K562 (cell line): ENCODE measurements at regions not wholly inside any gene's neighbourhood (a gene's known extent, or its start where the extent isn't known, plus 50 kb on each side); places are given as distances from the start of the nearest gene placed in this dataset.

Source experiments
- ATAC-seq: fragments of 200-7000 bp; cut with Tn5 transposase; 3 replicates; pipeline ENCODE4 v1.9.1; 2020; ENCODE audit warnings: moderate library complexity
- BruUV-seq: library from RNA; stranded (reverse); fragments of 400-500 nt; replicated peaks from 2 replicates; lab custom pipeline; 2021; lab: Mats Ljungman, UMichigan
- CTCF ChIA-PET: fragments of 300-600 bp; formaldehyde crosslinking; extraction: SDS; loops from one replicate; lab custom pipeline; 2021; ENCODE audit warnings: low intra/inter-chr PET ratio; lab: Yijun Ruan, JAX
- POLR2A ChIA-PET: fragments of 300-600, 350-650 bp; sonication (Branson Sonifier 250); formaldehyde crosslinking; extraction: SDS; loops from one replicate; lab custom pipeline; 2021; ENCODE audit warnings: antibody characterized with exemption, inconsistent platforms; lab: Yijun Ruan, JAX
- DNase-seq, 4 experiments: peaks; one replicate each; pipeline versions ENCODE4 v3.0.0 to v3.0.0-alpha.2; 2011 to 2018; ENCODE audit warnings: low spot score in 3 of 4, mixed read lengths in 3 of 4; ENCODE audit errors: extremely low read depth in 1 of 4
- FAIRE-seq: peaks from 2 replicates; lab custom pipeline; 2011; peaks lifted over from hg19 to GRCh38; lab: Jason Lieb, UNC
- H2AFZ ChIP-seq: 2 replicates; pipeline ENCODE4 v1.6.0; 2011; ENCODE audit warnings: low read depth, low read length, control low read depth, inconsistent platforms
- H3K27ac ChIP-seq: fragments of 200-600 bp; 3 replicates; pipeline ENCODE4 v1.8.0; 2011; ENCODE audit warnings: low read depth, mild to moderate bottlenecking, control low read depth, inconsistent platforms, low read length, moderate library complexity, mixed read lengths; ENCODE audit errors: extremely low read depth
- H3K27me3 ChIP-seq, 2 experiments: fragments of 300-600 bp in 1 of 2; 2 replicates in 1 of 2; 3 replicates in 1 of 2; pipeline versions ENCODE4 v1.6.0 to v1.8.0; 2011; ENCODE audit warnings: inconsistent platforms in 2 of 2, low read length in 2 of 2, mild to moderate bottlenecking in 1 of 2, mixed read lengths in 1 of 2, moderate library complexity in 1 of 2; ENCODE audit not compliant: control insufficient read depth in 2 of 2, insufficient read depth in 2 of 2
- H3K36me3 ChIP-seq: fragments of 300-600 bp; 3 replicates; pipeline ENCODE4 v1.8.0; 2011; ENCODE audit warnings: mild to moderate bottlenecking, low read length, inconsistent platforms; ENCODE audit not compliant: control insufficient read depth, insufficient read depth
- H3K4me1 ChIP-seq, 2 experiments: fragments of 200-600 bp in 1 of 2; replicated peaks in 1 of 2; 2 replicates in 1 of 2; 3 replicates in 1 of 2; pipeline versions ENCODE4 v1.5.1 to v1.8.0; 2011; ENCODE audit warnings: inconsistent platforms in 2 of 2, low read length in 2 of 2, mild to moderate bottlenecking in 1 of 2, mixed read lengths in 1 of 2, moderate library complexity in 1 of 2; ENCODE audit not compliant: control insufficient read depth in 2 of 2, insufficient read depth in 2 of 2
- H3K4me2 ChIP-seq: 2 replicates; pipeline ENCODE4 v1.6.1; 2011; ENCODE audit warnings: low read length, control low read depth, inconsistent platforms, mixed read lengths; ENCODE audit not compliant: insufficient read depth
- H3K4me3 ChIP-seq: fragments of 200-600 bp; sonication (generic), shearing (Covaris generic); 2 replicates; pipeline ENCODE4 v1.5.1; 2016; ENCODE audit warnings: control low read depth, inconsistent platforms
- H3K79me2 ChIP-seq: fragments of 200-600 bp; 3 replicates; pipeline ENCODE4 v1.8.0; 2011; ENCODE audit warnings: low read length, inconsistent platforms; ENCODE audit not compliant: control insufficient read depth, insufficient read depth
- H3K9ac ChIP-seq, 2 experiments: 2 replicates each; pipeline versions ENCODE4 v1.6.0 to v1.6.1; 2011; ENCODE audit warnings: low read depth in 2 of 2, low read length in 2 of 2, control low read depth in 1 of 2, inconsistent platforms in 1 of 2, mild to moderate bottlenecking in 1 of 2, mixed read lengths in 1 of 2; ENCODE audit not compliant: insufficient read depth in 1 of 2
- H3K9me1 ChIP-seq: one replicate; pipeline ENCODE4 v1.6.0; 2011; ENCODE audit warnings: inconsistent platforms, mild to moderate bottlenecking, low read length, moderate library complexity; ENCODE audit not compliant: control insufficient read depth, insufficient read depth
- H3K9me3 ChIP-seq: replicated peaks from 2 replicates; pipeline ENCODE4 v1.5.1; 2011; ENCODE audit warnings: low read depth, low read length, inconsistent platforms; ENCODE audit not compliant: control insufficient read depth, insufficient read depth
- H4K20me1 ChIP-seq: replicated peaks from 2 replicates; pipeline ENCODE4 v1.6.1; 2011; ENCODE audit warnings: low read length, inconsistent platforms, mixed read lengths; ENCODE audit not compliant: control insufficient read depth, insufficient read depth
- C11orf30 ChIP-seq: fragments of 450-650 bp; IDR thresholded peaks from 2 replicates; pipeline ENCODE4 v1.6.1; 2016; ENCODE audit warnings: low read depth, mild to moderate bottlenecking
- MAFF ChIP-seq: IDR thresholded peaks from 2 replicates; pipeline ENCODE4 v1.6.1; 2012; ENCODE audit warnings: low read length, improper control_type of control experiment
- MAFG ChIP-seq: fragments of 450-650 bp; conservative IDR thresholded peaks from 2 replicates; pipeline ENCODE4 v1.6.1; 2016; ENCODE audit warnings: missing genetic modification characterization, missing compliant biosample characterization
- MAFK ChIP-seq: IDR thresholded peaks from 2 replicates; pipeline ENCODE4 v1.6.1; 2011; ENCODE audit warnings: low read length, improper control_type of control experiment
- PATZ1 ChIP-seq: fragments of 250-450 bp; sonication (Bioruptor Pico); IDR thresholded peaks from 2 replicates; pipeline ENCODE4 v1.5.0; 2020; ENCODE audit warnings: mild to moderate bottlenecking, borderline replicate concordance
- TOE1 ChIP-seq, 2 experiments: fragments of 450-650 bp in 1 of 2; sonication (generic) in 1 of 2; formaldehyde crosslinking in 1 of 2; IDR thresholded peaks; 2 replicates each; pipeline versions ENCODE4 v1.7.1 to v1.8.0; 2016 to 2022; ENCODE audit warnings: borderline replicate concordance in 2 of 2, mild to moderate bottlenecking in 2 of 2, antibody characterized with exemption in 1 of 2, inconsistent platforms in 1 of 2, low read depth in 1 of 2, missing genetic modification reagents in 1 of 2, moderate library complexity in 1 of 2
- ZNF316 ChIP-seq: fragments of 450-650 bp; IDR thresholded peaks from 2 replicates; pipeline ENCODE4 v1.6.1; 2016
- ZSCAN29 ChIP-seq: fragments of 450-650 bp; IDR thresholded peaks from 2 replicates; pipeline ENCODE4 v1.6.1; 2017
- in situ Hi-C: fragments of 300-500 bp; cut with MboI; formaldehyde crosslinking; loops from 4 replicates; pipeline ENCODE4 v1.15.0; 2018; ENCODE audit warnings: inconsistent platforms, mixed read lengths
- intact Hi-C: fragments of 100-400 bp; cut with micrococcal nuclease; formaldehyde crosslinking; loops from 2 replicates; pipeline ENCODE4 v1.14.2; 2022

DNA sequence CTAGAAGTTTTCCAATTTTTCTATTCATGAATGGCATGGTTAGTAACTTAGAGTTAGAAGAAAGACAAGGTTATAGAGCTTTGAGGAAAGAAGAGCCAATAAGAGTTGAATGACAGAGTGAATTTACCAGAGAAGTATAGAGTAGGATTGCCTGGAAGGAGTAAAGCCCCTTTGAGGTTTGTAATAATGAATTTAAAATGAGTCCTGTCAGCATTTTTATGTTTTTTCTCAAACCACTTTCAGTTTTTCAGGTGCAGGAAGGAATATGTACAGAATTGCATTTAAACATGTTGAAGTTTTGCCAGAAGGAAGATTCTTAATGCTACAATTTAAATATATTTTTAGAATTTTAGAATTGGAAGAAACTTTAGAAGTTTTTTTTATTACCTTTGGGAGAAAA lies 408.3 kb downstream of the DSC3 start:
- Histone ChIP-seq H3K4me2 (no peak overlapping the region), H3K9me3 (no peaks in the 10 kb centered on the region), H4K20me1 (no peaks in the 10 kb centered on the region), H3K9ac (no peak overlapping the region), H3K27me3 (no peaks in the 10 kb centered on the region), H3K79me2 (no peaks in the 10 kb centered on the region), H3K9me1 (no peaks in the 10 kb centered on the region), H3K4me3 (no peak overlapping the region), H3K4me1 (no peaks in the 10 kb centered on the region), H2AFZ (no peak overlapping the region), H3K27ac (no peak overlapping the region), H3K36me3 (no peaks in the 10 kb centered on the region)
- ChIA-PET CTCF (no interaction called here), POLR2A (no interaction called here)
- in situ Hi-C loops: no loop called here
- no peak for FAIRE-seq
- intact Hi-C loops: no loop called here
- TF ChIP-seq MAFF (peak; percentile 79), ZSCAN29 (no peak), PATZ1 (CRISPR knock-in tag) (no peak), C11orf30 (peak; percentile 55), MAFG (tag) (peak; percentile 60), ZNF316 (peak; percentile 85), TOE1 (IDR thresholded peaks at IDR 0.05; ENCODE audit: borderline replicate concordance) (no peak), TOE1 (CRISPR knock-in tag; IDR thresholded peaks at IDR 0.05; ENCODE audit: borderline replicate concordance, low read depth) (no peak), MAFK (peak; percentile 81)
- no peak for DNase-seq
- ATAC-seq: no peak
- BruUV-seq: no TSS peak
